CD4-positive, CD25-positive, alpha-beta regulatory T cell (primary cell): ENCODE measurements at regions not wholly inside any gene's neighbourhood (a gene's known extent, or its start where the extent isn't known, plus 50 kb on each side); places are given as distances from the start of the nearest gene placed in this dataset.
A peak's percentile ranks its signal among the peaks of the same experiment; 100 is the strongest.

ENCODE experiments used
- ATAC-seq, 2 donors: fragments of 150-1000 bp; cut with Tn5 transposase; one replicate each; pipeline ENCODE4 v1.10.0; 2021; ENCODE audit warnings: low read depth in 2 of 2, moderate number of reproducible peaks in 2 of 2, moderate library complexity in 1 of 2
- DNase-seq, 3 donors: peaks; one replicate each; pipeline versions ENCODE4 v3.0.0 to v3.0.0-alpha.2; 2012 to 2022; ENCODE audit warnings: mixed read lengths in 1 of 3
- H3K27ac ChIP-seq: one replicate; pipeline ENCODE4 v1.7.0; 2013; ENCODE audit warnings: mild to moderate bottlenecking, low read length; ENCODE audit not compliant: insufficient read depth, poor library complexity, severe bottlenecking
- H3K27me3 ChIP-seq: one replicate; pipeline ENCODE4 v1.7.0; 2013; ENCODE audit warnings: low read length; ENCODE audit not compliant: control insufficient read depth, insufficient read depth
- H3K36me3 ChIP-seq: one replicate; pipeline ENCODE4 v1.7.0; 2013; ENCODE audit warnings: mild to moderate bottlenecking, low read length, moderate library complexity; ENCODE audit not compliant: control insufficient read depth, insufficient read depth
- H3K4me1 ChIP-seq: 2 replicates; pipeline ENCODE4 v1.7.0; 2013; ENCODE audit warnings: mild to moderate bottlenecking, low read length; ENCODE audit not compliant: insufficient read depth, control insufficient read depth, poor library complexity, severe bottlenecking
- H3K4me3 ChIP-seq: one replicate; pipeline ENCODE4 v1.7.0; 2013; ENCODE audit warnings: low read depth, mild to moderate bottlenecking, low read length, moderate library complexity
- H3K9me3 ChIP-seq, 2 experiments: 1 replicate in 1 of 2; 2 replicates in 1 of 2; pipeline ENCODE4 v1.7.0; 2013; ENCODE audit warnings: low read length in 2 of 2, mild to moderate bottlenecking in 1 of 2, moderate library complexity in 1 of 2; ENCODE audit not compliant: control insufficient read depth in 2 of 2
- H3K27ac Mint-ChIP-seq, 3 donors: one replicate each; pipeline ENCODE4 v1.8.0; 2020 to 2022; ENCODE audit warnings: mild to moderate bottlenecking in 3 of 3, mixed read lengths in 3 of 3, moderate library complexity in 2 of 3
- H3K27me3 Mint-ChIP-seq: one replicate; pipeline ENCODE4 v1.8.0; 2022; ENCODE audit warnings: mild to moderate bottlenecking, mixed read lengths
- H3K36me3 Mint-ChIP-seq: one replicate; pipeline ENCODE4 v1.8.0; 2020; ENCODE audit warnings: mixed read lengths
- H3K4me1 Mint-ChIP-seq, 4 donors: one replicate each; pipeline ENCODE4 v1.8.0; 2020 to 2022; ENCODE audit warnings: mixed read lengths in 4 of 4, mild to moderate bottlenecking in 1 of 4
- H3K4me3 Mint-ChIP-seq, 4 donors: one replicate each; pipeline ENCODE4 v1.8.0; 2020 to 2022; ENCODE audit warnings: mild to moderate bottlenecking in 4 of 4, mixed read lengths in 4 of 4, moderate library complexity in 3 of 4
- H3K9me3 Mint-ChIP-seq, 7 donors: one replicate each; pipeline ENCODE4 v1.8.0; 2020 to 2022; ENCODE audit warnings: mixed read lengths in 7 of 7, mild to moderate bottlenecking in 3 of 7, moderate library complexity in 2 of 7

GRCh38 chr17:45677770-45678169 lies 106.3 kb upstream of the CRHR1 start:
- H3K27me3 ChIP-seq: no peaks in the 10 kb centered on the region
- no peak overlapping the region for H3K27ac ChIP-seq
- H3K4me3 ChIP-seq: no peak overlapping the region
- DNase-seq (no peak), ATAC-seq (no peak)
- Mint-ChIP-seq H3K27me3 (peaks cover 20% of the 10 kb centered on the region), H3K9me3 (peaks cover 0 to 6% (median 1%) of the 10 kb centered on the region in 7 donors), H3K4me1 (no peaks in the 10 kb centered on the region), H3K4me3 (no peak overlapping the region), H3K36me3 (no peaks in the 10 kb centered on the region), H3K27ac (no peak overlapping the region)
- no peaks in the 10 kb centered on the region for H3K36me3 ChIP-seq
- H3K4me1 ChIP-seq: no peaks in the 10 kb centered on the region
- peaks cover 0 to 4% of the 10 kb centered on the region in 2 experiments for H3K9me3 ChIP-seq

DNA sequence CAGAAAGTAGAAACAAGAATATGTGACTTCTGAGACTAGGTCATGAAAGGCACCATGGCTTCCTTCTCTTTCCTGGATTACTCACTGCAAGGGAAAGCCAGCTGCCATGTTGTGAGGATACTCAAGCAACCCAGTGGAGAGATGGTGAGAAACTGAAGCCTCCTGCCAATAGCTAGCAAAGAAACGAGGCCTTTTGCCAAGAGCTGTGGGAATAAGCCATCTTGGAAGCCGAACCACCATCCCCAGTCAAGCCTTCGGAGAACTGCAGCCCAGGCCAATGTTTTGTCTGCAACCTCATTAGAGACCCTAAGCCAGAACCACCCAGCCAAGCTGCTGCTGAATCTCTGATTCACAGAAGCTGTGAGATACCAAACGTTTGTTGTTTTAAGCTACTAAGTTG lies 104.7 kb upstream of the CRHR1 start:
- Mint-ChIP-seq H3K4me1 (no peaks in the 10 kb centered on the region), H3K27me3 (peaks cover 24% of the 10 kb centered on the region), H3K9me3 (peaks cover 0 to 6% (median 0%) of the 10 kb centered on the region in 7 donors), H3K4me3 (no peak overlapping the region), H3K27ac (no peak overlapping the region), H3K36me3 (no peaks in the 10 kb centered on the region)
- H3K9me3 ChIP-seq: peaks cover 0 to 4% of the 10 kb centered on the region in 2 experiments
- H3K27ac ChIP-seq: no peak overlapping the region
- no peaks in the 10 kb centered on the region for H3K27me3 ChIP-seq
- H3K4me3 ChIP-seq: no peak overlapping the region
- ATAC-seq: no peak
- DNase-seq: no peak
- H3K36me3 ChIP-seq: no peaks in the 10 kb centered on the region
- no peaks in the 10 kb centered on the region for H3K4me1 ChIP-seq

GRCh38 chr17:45680360-45680759 lies 103.8 kb upstream of the CRHR1 start:
- H3K27me3 Mint-ChIP-seq: peaks cover 24% of the 10 kb centered on the region
- H3K4me1 ChIP-seq: no peaks in the 10 kb centered on the region
- H3K4me3 Mint-ChIP-seq: no peak overlapping the region
- H3K9me3 ChIP-seq: peaks cover 0 to 4% of the 10 kb centered on the region in 2 experiments
- H3K4me3 ChIP-seq: no peak overlapping the region
- H3K27ac Mint-ChIP-seq: no peak overlapping the region
- no peak overlapping the region for H3K27ac ChIP-seq
- H3K36me3 ChIP-seq: no peaks in the 10 kb centered on the region
- H3K4me1 Mint-ChIP-seq: no peaks in the 10 kb centered on the region
- ATAC-seq (no peak), DNase-seq (no peak)
- no peaks in the 10 kb centered on the region for H3K27me3 ChIP-seq
- no peaks in the 10 kb centered on the region for H3K36me3 Mint-ChIP-seq
- peaks cover 0 to 6% (median 0%) of the 10 kb centered on the region in 7 donors for H3K9me3 Mint-ChIP-seq

- H3K36me3 Mint-ChIP-seq: no peaks in the 10 kb centered on the region
- no peaks in the 10 kb centered on the region for H3K9me3 ChIP-seq
- H3K4me1 ChIP-seq: no peaks in the 10 kb centered on the region
- peak overlapping the region in 1 of 4 donors; percentile 43 for H3K4me3 Mint-ChIP-seq
- DNase-seq (no peak), ATAC-seq (no peak)
- no peak overlapping the region for H3K27ac Mint-ChIP-seq
- H3K27me3 Mint-ChIP-seq: peaks cover 19% of the 10 kb centered on the region
- H3K36me3 ChIP-seq: no peaks in the 10 kb centered on the region
- no peak overlapping the region for H3K4me3 ChIP-seq
- H3K9me3 Mint-ChIP-seq: peaks cover 0 to 2% (median 0%) of the 10 kb centered on the region in 7 donors
- no peaks in the 10 kb centered on the region for H3K4me1 Mint-ChIP-seq
- H3K27ac ChIP-seq: no peak overlapping the region
- no peaks in the 10 kb centered on the region for H3K27me3 ChIP-seq
Measured at GRCh38 chr17:45681706-45682105, 102.4 kb upstream of the CRHR1 start.

GRCh38 chr17:45686250-45686649 lies 97.9 kb upstream of the CRHR1 start:
- Histone ChIP-seq H3K36me3 (no peaks in the 10 kb centered on the region), H3K27ac (no peak overlapping the region), H3K9me3 (no peaks in the 10 kb centered on the region), H3K4me1 (no peaks in the 10 kb centered on the region), H3K4me3 (no peak overlapping the region), H3K27me3 (peaks cover 4% of the 10 kb centered on the region)
- Mint-ChIP-seq H3K9me3 (no peaks in the 10 kb centered on the region), H3K4me1 (no peaks in the 10 kb centered on the region), H3K27me3 (peaks cover 42% of the 10 kb centered on the region), H3K4me3 (no peak overlapping the region), H3K27ac (no peak overlapping the region), H3K36me3 (no peaks in the 10 kb centered on the region)
- DNase-seq: no peak
- no peak for ATAC-seq

DNA sequence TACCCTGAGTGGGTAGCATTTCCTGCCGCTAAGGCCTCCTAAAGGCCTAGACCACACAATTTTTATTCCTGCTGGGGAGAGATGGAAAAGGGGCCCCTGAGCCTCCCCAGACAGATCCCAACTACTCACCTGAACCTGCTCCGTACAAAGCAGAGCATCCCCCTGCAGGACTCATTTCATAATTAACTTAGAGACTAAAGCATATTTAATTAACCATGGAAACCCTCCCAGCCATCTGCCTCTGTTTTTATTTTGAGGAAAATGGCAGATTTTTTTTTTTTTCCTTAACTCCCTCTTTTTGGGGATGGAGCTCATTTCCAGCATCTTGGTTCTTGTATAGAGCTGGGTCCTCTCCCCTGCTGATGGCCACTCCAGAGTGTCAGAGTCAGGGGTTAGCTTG lies 96.5 kb upstream of the CRHR1 start:
- peaks cover 6% of the 10 kb centered on the region for H3K27me3 ChIP-seq
- Mint-ChIP-seq H3K4me1 (no peaks in the 10 kb centered on the region), H3K27ac (no peak overlapping the region), H3K9me3 (no peaks in the 10 kb centered on the region), H3K36me3 (no peaks in the 10 kb centered on the region), H3K4me3 (no peak overlapping the region), H3K27me3 (peaks cover 41% of the 10 kb centered on the region)
- no peak overlapping the region for H3K27ac ChIP-seq
- ATAC-seq: no peak
- no peak for DNase-seq
- H3K4me3 ChIP-seq: no peak overlapping the region
- H3K4me1 ChIP-seq: no peaks in the 10 kb centered on the region
- H3K36me3 ChIP-seq: no peaks in the 10 kb centered on the region
- no peaks in the 10 kb centered on the region for H3K9me3 ChIP-seq

DNA sequence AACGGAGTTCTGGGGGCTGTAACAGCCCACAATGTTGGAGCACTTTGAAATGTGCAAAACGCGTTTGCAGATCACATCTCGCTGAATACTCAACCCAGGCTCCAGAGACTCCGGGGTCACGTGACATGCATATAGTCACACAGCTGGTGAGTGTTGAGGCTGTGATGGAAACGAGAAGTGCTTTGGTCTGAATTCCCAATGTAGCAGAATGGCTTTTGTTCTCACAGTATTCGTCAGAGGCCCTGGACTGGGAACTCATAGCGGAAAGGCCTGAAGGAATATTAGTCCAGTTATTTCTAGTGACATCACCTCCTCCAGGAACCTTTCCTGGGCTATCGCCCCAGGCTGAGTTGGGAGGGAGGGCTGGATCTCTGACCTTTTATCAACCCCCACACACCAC lies 95.8 kb upstream of the CRHR1 start:
- DNase-seq: no peak
- no peaks in the 10 kb centered on the region for H3K9me3 ChIP-seq
- H3K4me3 ChIP-seq: no peak overlapping the region
- no peaks in the 10 kb centered on the region for H3K36me3 Mint-ChIP-seq
- H3K27ac ChIP-seq: no peak overlapping the region
- no peak overlapping the region for H3K4me3 Mint-ChIP-seq
- H3K36me3 ChIP-seq: no peaks in the 10 kb centered on the region
- H3K4me1 Mint-ChIP-seq: no peaks in the 10 kb centered on the region
- no peaks in the 10 kb centered on the region for H3K9me3 Mint-ChIP-seq
- H3K4me1 ChIP-seq: no peaks in the 10 kb centered on the region
- H3K27me3 Mint-ChIP-seq: peaks cover 39% of the 10 kb centered on the region
- H3K27ac Mint-ChIP-seq: no peak overlapping the region
- peaks cover 6% of the 10 kb centered on the region for H3K27me3 ChIP-seq
- no peak for ATAC-seq

- H3K36me3 Mint-ChIP-seq: no peaks in the 10 kb centered on the region
- Histone ChIP-seq H3K36me3 (no peaks in the 10 kb centered on the region), H3K4me3 (no peak overlapping the region), H3K9me3 (no peaks in the 10 kb centered on the region), H3K27me3 (peaks cover 6% of the 10 kb centered on the region), H3K4me1 (no peaks in the 10 kb centered on the region), H3K27ac (no peak overlapping the region)
- no peak overlapping the region for H3K4me3 Mint-ChIP-seq
- no peaks in the 10 kb centered on the region for H3K9me3 Mint-ChIP-seq
- ATAC-seq (no peak), DNase-seq (no peak)
- H3K27ac Mint-ChIP-seq: no peak overlapping the region
- H3K27me3 Mint-ChIP-seq: peaks cover 43% of the 10 kb centered on the region
- no peaks in the 10 kb centered on the region for H3K4me1 Mint-ChIP-seq
Measured at GRCh38 chr17:45688820-45689219, 95.3 kb upstream of the CRHR1 start.
